Naive B cell (primary cell): ENCODE measurements at regions not wholly inside any gene's neighbourhood (a gene's known extent, or its start where the extent isn't known, plus 50 kb on each side); places are given as distances from the start of the nearest gene placed in this dataset.

Experiments
- ATAC-seq, 2 donors: fragments of 150-1000 bp; cut with Tn5 transposase; 2 replicates each; pipeline ENCODE4 v1.10.0; 2021; ENCODE audit warnings: low read depth in 2 of 2, mild to moderate bottlenecking in 2 of 2, moderate library complexity in 2 of 2
- DNase-seq: peaks from one replicate; pipeline ENCODE4 v3.0.0; 2022
- H3K27ac Mint-ChIP-seq, 6 donors: one replicate each; pipeline ENCODE4 v1.8.0; 2020 to 2022; ENCODE audit warnings: mild to moderate bottlenecking in 6 of 6, mixed read lengths in 6 of 6, moderate library complexity in 5 of 6, inconsistent platforms in 2 of 6
- H3K27me3 Mint-ChIP-seq, 3 donors: one replicate each; pipeline ENCODE4 v1.8.0; 2021 to 2022; ENCODE audit warnings: mixed read lengths in 3 of 3, mild to moderate bottlenecking in 1 of 3
- H3K36me3 Mint-ChIP-seq, 2 donors: one replicate each; pipeline ENCODE4 v1.8.0; 2020 to 2022; ENCODE audit warnings: mixed read lengths in 2 of 2, inconsistent platforms in 1 of 2, mild to moderate bottlenecking in 1 of 2
- H3K4me1 Mint-ChIP-seq, 3 donors: one replicate each; pipeline ENCODE4 v1.8.0; 2020 to 2022; ENCODE audit warnings: mixed read lengths in 3 of 3, inconsistent platforms in 1 of 3, mild to moderate bottlenecking in 1 of 3, moderate library complexity in 1 of 3
- H3K4me3 Mint-ChIP-seq, 8 donors: one replicate each; pipeline ENCODE4 v1.8.0; 2020 to 2022; ENCODE audit warnings: mild to moderate bottlenecking in 8 of 8, mixed read lengths in 8 of 8, moderate library complexity in 8 of 8, inconsistent platforms in 2 of 8
- H3K9me3 Mint-ChIP-seq, 7 donors: one replicate each; pipeline ENCODE4 v1.8.0; 2020 to 2022; ENCODE audit warnings: mixed read lengths in 7 of 7, mild to moderate bottlenecking in 5 of 7, inconsistent platforms in 2 of 7, moderate library complexity in 1 of 7

GRCh38 chr6:134537146-134537555, 219.2 kb upstream of the SGK1 start:
- Mint-ChIP-seq H3K9me3 (no peaks in the 10 kb centered on the region), H3K36me3 (no peaks in the 10 kb centered on the region), H3K27ac (no peak overlapping the region), H3K27me3 (peaks cover 0 to 4% (median 0%) of the 10 kb centered on the region in 3 donors), H3K4me3 (no peak overlapping the region), H3K4me1 (no peaks in the 10 kb centered on the region)
- no peak for DNase-seq
- no peak for ATAC-seq

- Mint-ChIP-seq H3K4me1 (no peaks in the 10 kb centered on the region), H3K27me3 (peaks cover 0 to 4% (median 0%) of the 10 kb centered on the region in 3 donors), H3K27ac (no peak overlapping the region), H3K9me3 (no peaks in the 10 kb centered on the region), H3K4me3 (no peak overlapping the region), H3K36me3 (no peaks in the 10 kb centered on the region)
- ATAC-seq (no peak), DNase-seq (no peak)
Observed at GRCh38 chr6:134535831-134536230, 217.9 kb upstream of the SGK1 start.

- H3K36me3 Mint-ChIP-seq = no peaks in the 10 kb centered on the region
- ATAC-seq (no peak), DNase-seq (no peak)
- no peaks in the 10 kb centered on the region for H3K9me3 Mint-ChIP-seq
- no peaks in the 10 kb centered on the region for H3K4me1 Mint-ChIP-seq
- no peak overlapping the region for H3K27ac Mint-ChIP-seq
- peaks cover 0 to 4% (median 0%) of the 10 kb centered on the region in 3 donors for H3K27me3 Mint-ChIP-seq
- no peak overlapping the region for H3K4me3 Mint-ChIP-seq
Observed at GRCh38 chr6:134534708-134535149, 216.8 kb upstream of the SGK1 start.

GRCh38 chr6:134533991-134534390, 216.1 kb upstream of the SGK1 start:
- DNase-seq (no peak), ATAC-seq (no peak)
- H3K9me3 Mint-ChIP-seq = no peaks in the 10 kb centered on the region
- H3K4me3 Mint-ChIP-seq = no peak overlapping the region
- H3K36me3 Mint-ChIP-seq = no peaks in the 10 kb centered on the region
- H3K27me3 Mint-ChIP-seq = peaks cover 0 to 4% (median 0%) of the 10 kb centered on the region in 3 donors
- no peaks in the 10 kb centered on the region for H3K4me1 Mint-ChIP-seq
- H3K27ac Mint-ChIP-seq = no peak overlapping the region

- Mint-ChIP-seq H3K9me3 (no peaks in the 10 kb centered on the region), H3K27me3 (no peaks in the 10 kb centered on the region), H3K4me1 (no peaks in the 10 kb centered on the region), H3K4me3 (no peak overlapping the region), H3K36me3 (no peaks in the 10 kb centered on the region), H3K27ac (no peak overlapping the region)
- no peak for DNase-seq
- ATAC-seq = no peak
Observed at GRCh38 chr6:134532694-134533624, 215.0 kb upstream of the SGK1 start.

GRCh38 chr6:134531611-134532010, 213.7 kb upstream of the SGK1 start:
- H3K27ac Mint-ChIP-seq = no peak overlapping the region
- DNase-seq = no peak
- no peaks in the 10 kb centered on the region for H3K4me1 Mint-ChIP-seq
- no peak overlapping the region for H3K4me3 Mint-ChIP-seq
- H3K27me3 Mint-ChIP-seq = no peaks in the 10 kb centered on the region
- H3K9me3 Mint-ChIP-seq = no peaks in the 10 kb centered on the region
- H3K36me3 Mint-ChIP-seq = no peaks in the 10 kb centered on the region
- no peak for ATAC-seq

- no peak overlapping the region for H3K4me3 Mint-ChIP-seq
- H3K27ac Mint-ChIP-seq = no peak overlapping the region
- H3K4me1 Mint-ChIP-seq = no peaks in the 10 kb centered on the region
Observed at GRCh38 chr6:134531188-134531551, 213.3 kb upstream of the SGK1 start.

GRCh38 chr6:134529921-134530320, 212.0 kb upstream of the SGK1 start:
- Mint-ChIP-seq H3K4me1 (no peaks in the 10 kb centered on the region), H3K9me3 (no peaks in the 10 kb centered on the region), H3K4me3 (no peak overlapping the region), H3K27me3 (no peaks in the 10 kb centered on the region), H3K27ac (no peak overlapping the region), H3K36me3 (no peaks in the 10 kb centered on the region)
- DNase-seq (no peak), ATAC-seq (no peak)

More at GRCh38 chr6:134531188-134531551, 213.3 kb upstream of the SGK1 start:
- H3K9me3 Mint-ChIP-seq = no peaks in the 10 kb centered on the region
- no peaks in the 10 kb centered on the region for H3K36me3 Mint-ChIP-seq
- DNase-seq (no peak), ATAC-seq (no peak)
- H3K27me3 Mint-ChIP-seq = no peaks in the 10 kb centered on the region

GRCh38 chr6:134529305-134529704, 211.4 kb upstream of the SGK1 start:
- no peak for ATAC-seq
- Mint-ChIP-seq H3K27ac (peak overlapping the region in 2 of 6 donors; percentile 2 to 26), H3K4me1 (no peaks in the 10 kb centered on the region), H3K36me3 (no peaks in the 10 kb centered on the region), H3K9me3 (no peaks in the 10 kb centered on the region), H3K4me3 (no peak overlapping the region), H3K27me3 (no peaks in the 10 kb centered on the region)
- DNase-seq = no peak

GRCh38 chr6:134527108-134527787, 209.3 kb upstream of the SGK1 start:
- Mint-ChIP-seq H3K36me3 (no peaks in the 10 kb centered on the region), H3K9me3 (no peaks in the 10 kb centered on the region), H3K4me1 (no peaks in the 10 kb centered on the region), H3K27me3 (no peaks in the 10 kb centered on the region), H3K4me3 (no peak overlapping the region), H3K27ac (peak overlapping the region in 1 of 6 donors; percentile 2)
- ATAC-seq = no peak
- no peak for DNase-seq

GRCh38 chr6:134525190-134525868, 207.4 kb upstream of the SGK1 start:
- peak overlapping the region in 1 of 8 donors; percentile 7 for H3K4me3 Mint-ChIP-seq
- H3K4me1 Mint-ChIP-seq = peaks cover 0 to 3% (median under 1%) of the 10 kb centered on the region in 3 donors
- H3K27me3 Mint-ChIP-seq = no peaks in the 10 kb centered on the region
- no peak overlapping the region for H3K27ac Mint-ChIP-seq
- H3K36me3 Mint-ChIP-seq = no peaks in the 10 kb centered on the region
- ATAC-seq = no peak
- DNase-seq = no peak
- no peaks in the 10 kb centered on the region for H3K9me3 Mint-ChIP-seq

GRCh38 chr6:134523903-134524650, 206.2 kb upstream of the SGK1 start:
- no peak for DNase-seq
- Mint-ChIP-seq H3K4me3 (no peak overlapping the region), H3K27ac (no peak overlapping the region), H3K27me3 (no peaks in the 10 kb centered on the region), H3K4me1 (peaks cover 7 to 13% (median 11%) of the 10 kb centered on the region in 3 donors), H3K36me3 (no peaks in the 10 kb centered on the region), H3K9me3 (no peaks in the 10 kb centered on the region)
- ATAC-seq = no peak

GRCh38 chr6:134523051-134523450, 205.1 kb upstream of the SGK1 start:
- DNase-seq (no peak), ATAC-seq (no peak)
- no peaks in the 10 kb centered on the region for H3K9me3 Mint-ChIP-seq
- no peaks in the 10 kb centered on the region for H3K36me3 Mint-ChIP-seq
- H3K27ac Mint-ChIP-seq = no peak overlapping the region
- no peaks in the 10 kb centered on the region for H3K27me3 Mint-ChIP-seq
- peaks cover 7 to 14% (median 11%) of the 10 kb centered on the region in 3 donors for H3K4me1 Mint-ChIP-seq
- H3K4me3 Mint-ChIP-seq = no peak overlapping the region
